WTC11 (cell line): ENCODE measurements at regions not wholly inside any gene's neighbourhood (a gene's known extent, or its start where the extent isn't known, plus 50 kb on each side); places are given as distances from the start of the nearest gene placed in this dataset.

ENCODE experiments used
- ATAC-seq: fragments of 200-7000 bp; cut with Tn5 transposase; 2 replicates; pipeline ENCODE4 v1.10.0; 2021; ENCODE audit warnings: mild to moderate bottlenecking, moderate library complexity
- CTCF ChIA-PET: fragments of 300-600 bp; sonication (Branson Sonifier 250); formaldehyde crosslinking; loops from one replicate; lab custom pipeline; 2021; ENCODE audit warnings: antibody characterized with exemption; lab: Charles Lee
- POLR2A ChIA-PET: fragments of 350-600 bp; sonication (Branson Sonifier 250); formaldehyde crosslinking; loops from one replicate; lab custom pipeline; 2021; ENCODE audit warnings: antibody characterized with exemption; lab: Charles Lee
- DNase-seq: peaks from one replicate; pipeline ENCODE4 v3.0.0; 2021; ENCODE audit warnings: low spot score
- H3K27ac Mint-ChIP-seq: 2 replicates; pipeline ENCODE4 v1.8.0; 2021; ENCODE audit warnings: mixed read lengths
- H3K27me3 Mint-ChIP-seq: 2 replicates; pipeline ENCODE4 v1.8.0; 2021; ENCODE audit warnings: low read depth, mild to moderate bottlenecking, moderate library complexity, mixed read lengths
- H3K36me3 Mint-ChIP-seq: 2 replicates; pipeline ENCODE4 v1.8.0; 2021; ENCODE audit warnings: mixed read lengths
- H3K4me1 Mint-ChIP-seq: 2 replicates; pipeline ENCODE4 v1.8.0; 2022; ENCODE audit warnings: mixed read lengths
- H3K4me3 Mint-ChIP-seq: 2 replicates; pipeline ENCODE4 v1.8.0; 2021; ENCODE audit warnings: mild to moderate bottlenecking, moderate library complexity, mixed read lengths
- H3K9me3 Mint-ChIP-seq: 2 replicates; pipeline ENCODE4 v1.8.0; 2021; ENCODE audit warnings: mixed read lengths
- ATF1 ChIP-seq: sonication (generic); formaldehyde crosslinking; IDR thresholded peaks from 2 replicates; pipeline ENCODE4 v1.8.1; 2023; ENCODE audit warnings: mild to moderate bottlenecking, moderate library complexity, missing genetic modification reagents
- ATF2 ChIP-seq: sonication (generic); formaldehyde crosslinking; IDR thresholded peaks from 2 replicates; pipeline ENCODE4 v1.8.1; 2022; ENCODE audit warnings: low read depth, missing genetic modification reagents, borderline replicate concordance
- ATF6 ChIP-seq: sonication (generic); formaldehyde crosslinking; IDR thresholded peaks from 2 replicates; pipeline ENCODE4 v1.8.1; 2023; ENCODE audit warnings: mild to moderate bottlenecking, missing genetic modification reagents
- CDX4 ChIP-seq: fragments of 250-450 bp; sonication (Bioruptor Pico); IDR thresholded peaks from 2 replicates; pipeline ENCODE4 v1.9.0; 2021; ENCODE audit warnings: moderate library complexity, mild to moderate bottlenecking, inconsistent platforms, borderline replicate concordance
- FOXK1 ChIP-seq: sonication (generic); formaldehyde crosslinking; IDR thresholded peaks from 2 replicates; pipeline ENCODE4 v1.8.0; 2022; ENCODE audit warnings: mild to moderate bottlenecking, moderate library complexity, missing genetic modification reagents
- HMGA2 ChIP-seq: fragments of 250-450 bp; sonication (Bioruptor Pico); IDR thresholded peaks from 2 replicates; pipeline ENCODE4 v1.4.0; 2021; ENCODE audit warnings: mild to moderate bottlenecking, moderate library complexity
- IRF1 ChIP-seq: sonication (generic); formaldehyde crosslinking; IDR thresholded peaks from 2 replicates; pipeline ENCODE4 v1.8.0; 2023; ENCODE audit warnings: missing genetic modification reagents
- KAT7 ChIP-seq: sonication (generic); formaldehyde crosslinking; IDR thresholded peaks from 2 replicates; pipeline ENCODE4 v1.8.1; 2023; ENCODE audit warnings: missing genetic modification reagents, mild to moderate bottlenecking, borderline replicate concordance
- MXD4 ChIP-seq: fragments of 250-450 bp; sonication (Bioruptor Pico); IDR thresholded peaks from 2 replicates; pipeline ENCODE4 v1.8.0; 2021; ENCODE audit warnings: mild to moderate bottlenecking, moderate library complexity, borderline replicate concordance
- NFATC4 ChIP-seq: fragments of 250-450 bp; sonication (Bioruptor Pico); IDR thresholded peaks from 2 replicates; pipeline ENCODE4 v1.9.0; 2021; ENCODE audit warnings: mild to moderate bottlenecking
- NR1H2 ChIP-seq: sonication (generic); formaldehyde crosslinking; IDR thresholded peaks from 2 replicates; pipeline ENCODE4 v1.9.0; 2021; ENCODE audit warnings: mild to moderate bottlenecking, moderate library complexity, missing genetic modification reagents
- SMAD3 ChIP-seq: sonication (generic); formaldehyde crosslinking; IDR thresholded peaks from 2 replicates; pipeline ENCODE4 v1.8.0; 2022; ENCODE audit warnings: missing genetic modification reagents, mild to moderate bottlenecking, borderline replicate concordance
- SOX15 ChIP-seq: fragments of 250-450 bp; sonication (Bioruptor Pico); IDR thresholded peaks from 2 replicates; pipeline ENCODE4 v1.9.0; 2021; ENCODE audit warnings: mild to moderate bottlenecking
- SP1 ChIP-seq: sonication (generic); formaldehyde crosslinking; conservative IDR thresholded peaks from 2 replicates; pipeline ENCODE4 v1.8.1; 2022; ENCODE audit warnings: missing genetic modification reagents
- ZBTB21 ChIP-seq: sonication (generic); formaldehyde crosslinking; IDR thresholded peaks from 2 replicates; pipeline ENCODE4 v1.8.1; 2023; ENCODE audit warnings: mild to moderate bottlenecking, missing genetic modification reagents, borderline replicate concordance
- ZNF232 ChIP-seq: sonication (generic); formaldehyde crosslinking; IDR thresholded peaks from 2 replicates; pipeline ENCODE4 v1.8.0; 2022; ENCODE audit warnings: mild to moderate bottlenecking, missing genetic modification reagents
- TF ChIP-seq, protein P1 (sequence below): sonication (generic); formaldehyde crosslinking; IDR thresholded peaks from 2 replicates; pipeline ENCODE4 v1.8.0; 2022; ENCODE audit warnings: mild to moderate bottlenecking, missing genetic modification reagents
- TF ChIP-seq, protein P2 (sequence below): sonication (generic); formaldehyde crosslinking; IDR thresholded peaks from 2 replicates; pipeline ENCODE4 v1.8.1; 2023; ENCODE audit warnings: mild to moderate bottlenecking, missing genetic modification reagents
- TF ChIP-seq, protein P3 (sequence below): sonication (generic); formaldehyde crosslinking; IDR thresholded peaks from 2 replicates; pipeline ENCODE4 v1.8.1; 2023; ENCODE audit warnings: mild to moderate bottlenecking, missing genetic modification reagents, moderate library complexity
- TF ChIP-seq, protein P4 (sequence below): sonication (generic); formaldehyde crosslinking; IDR thresholded peaks from 2 replicates; pipeline ENCODE4 v1.8.0; 2023; ENCODE audit warnings: missing genetic modification reagents, mild to moderate bottlenecking, borderline replicate concordance

GRCh38 chr9:78470216-78470615 lies 173.3 kb downstream of the PSAT1 start:
- Mint-ChIP-seq H3K4me3 (no peak overlapping the region), H3K27ac (no peak overlapping the region), H3K9me3 (peaks cover 15% of the 10 kb centered on the region; the same call in 1 of the 2 replicates), H3K4me1 (0 out of 2 replicates have a peak, but pooled peaks cover 2% of the 10 kb centered on the region), H3K36me3 (no peaks in the 10 kb centered on the region), H3K27me3 (no peaks in the 10 kb centered on the region)
- no peak for TF ChIP-seq ATF1 (CRISPR knock-in tag)
- no peak for TF ChIP-seq FOXK1 (CRISPR knock-in tag)
- no peak for TF ChIP-seq SMAD3
- TF ChIP-seq, protein P1, sequence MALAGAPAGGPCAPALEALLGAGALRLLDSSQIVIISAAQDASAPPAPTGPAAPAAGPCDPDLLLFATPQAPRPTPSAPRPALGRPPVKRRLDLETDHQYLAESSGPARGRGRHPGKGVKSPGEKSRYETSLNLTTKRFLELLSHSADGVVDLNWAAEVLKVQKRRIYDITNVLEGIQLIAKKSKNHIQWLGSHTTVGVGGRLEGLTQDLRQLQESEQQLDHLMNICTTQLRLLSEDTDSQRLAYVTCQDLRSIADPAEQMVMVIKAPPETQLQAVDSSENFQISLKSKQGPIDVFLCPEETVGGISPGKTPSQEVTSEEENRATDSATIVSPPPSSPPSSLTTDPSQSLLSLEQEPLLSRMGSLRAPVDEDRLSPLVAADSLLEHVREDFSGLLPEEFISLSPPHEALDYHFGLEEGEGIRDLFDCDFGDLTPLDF (CRISPR knock-in tag): no peak
- no peak for TF ChIP-seq IRF1 (CRISPR knock-in tag)
- TF ChIP-seq SP1: no peak
- TF ChIP-seq CDX4 (CRISPR knock-in tag): no peak
- no peak for TF ChIP-seq NFATC4 (CRISPR knock-in tag)
- ChIA-PET CTCF (no interaction called here), POLR2A (no interaction called here)
- ATAC-seq (no peak), DNase-seq (no peak)

- Mint-ChIP-seq H3K4me3 (no peak overlapping the region), H3K27ac (no peak overlapping the region), H3K4me1 (0 out of 2 replicates have a peak, but pooled peaks cover 2% of the 10 kb centered on the region), H3K9me3 (peaks cover 15% of the 10 kb centered on the region; the same call in 1 of the 2 replicates), H3K27me3 (no peaks in the 10 kb centered on the region), H3K36me3 (no peaks in the 10 kb centered on the region)
- ATAC-seq: no peak
- DNase-seq: no peak
- CTCF ChIA-PET: no interaction called here
- POLR2A ChIA-PET: no interaction called here
- no peak for TF ChIP-seq ZBTB21 (CRISPR knock-in tag)
- TF ChIP-seq, protein P2, sequence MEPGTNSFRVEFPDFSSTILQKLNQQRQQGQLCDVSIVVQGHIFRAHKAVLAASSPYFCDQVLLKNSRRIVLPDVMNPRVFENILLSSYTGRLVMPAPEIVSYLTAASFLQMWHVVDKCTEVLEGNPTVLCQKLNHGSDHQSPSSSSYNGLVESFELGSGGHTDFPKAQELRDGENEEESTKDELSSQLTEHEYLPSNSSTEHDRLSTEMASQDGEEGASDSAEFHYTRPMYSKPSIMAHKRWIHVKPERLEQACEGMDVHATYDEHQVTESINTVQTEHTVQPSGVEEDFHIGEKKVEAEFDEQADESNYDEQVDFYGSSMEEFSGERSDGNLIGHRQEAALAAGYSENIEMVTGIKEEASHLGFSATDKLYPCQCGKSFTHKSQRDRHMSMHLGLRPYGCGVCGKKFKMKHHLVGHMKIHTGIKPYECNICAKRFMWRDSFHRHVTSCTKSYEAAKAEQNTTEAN (CRISPR knock-in tag): no peak
- TF ChIP-seq ZNF232 (CRISPR knock-in tag): no peak
- TF ChIP-seq HMGA2 (CRISPR knock-in tag): no peak
- TF ChIP-seq, protein P3, sequence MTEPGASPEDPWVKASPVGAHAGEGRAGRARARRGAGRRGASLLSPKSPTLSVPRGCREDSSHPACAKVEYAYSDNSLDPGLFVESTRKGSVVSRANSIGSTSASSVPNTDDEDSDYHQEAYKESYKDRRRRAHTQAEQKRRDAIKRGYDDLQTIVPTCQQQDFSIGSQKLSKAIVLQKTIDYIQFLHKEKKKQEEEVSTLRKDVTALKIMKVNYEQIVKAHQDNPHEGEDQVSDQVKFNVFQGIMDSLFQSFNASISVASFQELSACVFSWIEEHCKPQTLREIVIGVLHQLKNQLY (CRISPR knock-in tag): no peak
- no peak for TF ChIP-seq IRF1 (CRISPR knock-in tag)
- no peak for TF ChIP-seq ATF2 (CRISPR knock-in tag)
- TF ChIP-seq CDX4 (CRISPR knock-in tag): no peak
- no peak for TF ChIP-seq ATF6
- TF ChIP-seq, protein P4, sequence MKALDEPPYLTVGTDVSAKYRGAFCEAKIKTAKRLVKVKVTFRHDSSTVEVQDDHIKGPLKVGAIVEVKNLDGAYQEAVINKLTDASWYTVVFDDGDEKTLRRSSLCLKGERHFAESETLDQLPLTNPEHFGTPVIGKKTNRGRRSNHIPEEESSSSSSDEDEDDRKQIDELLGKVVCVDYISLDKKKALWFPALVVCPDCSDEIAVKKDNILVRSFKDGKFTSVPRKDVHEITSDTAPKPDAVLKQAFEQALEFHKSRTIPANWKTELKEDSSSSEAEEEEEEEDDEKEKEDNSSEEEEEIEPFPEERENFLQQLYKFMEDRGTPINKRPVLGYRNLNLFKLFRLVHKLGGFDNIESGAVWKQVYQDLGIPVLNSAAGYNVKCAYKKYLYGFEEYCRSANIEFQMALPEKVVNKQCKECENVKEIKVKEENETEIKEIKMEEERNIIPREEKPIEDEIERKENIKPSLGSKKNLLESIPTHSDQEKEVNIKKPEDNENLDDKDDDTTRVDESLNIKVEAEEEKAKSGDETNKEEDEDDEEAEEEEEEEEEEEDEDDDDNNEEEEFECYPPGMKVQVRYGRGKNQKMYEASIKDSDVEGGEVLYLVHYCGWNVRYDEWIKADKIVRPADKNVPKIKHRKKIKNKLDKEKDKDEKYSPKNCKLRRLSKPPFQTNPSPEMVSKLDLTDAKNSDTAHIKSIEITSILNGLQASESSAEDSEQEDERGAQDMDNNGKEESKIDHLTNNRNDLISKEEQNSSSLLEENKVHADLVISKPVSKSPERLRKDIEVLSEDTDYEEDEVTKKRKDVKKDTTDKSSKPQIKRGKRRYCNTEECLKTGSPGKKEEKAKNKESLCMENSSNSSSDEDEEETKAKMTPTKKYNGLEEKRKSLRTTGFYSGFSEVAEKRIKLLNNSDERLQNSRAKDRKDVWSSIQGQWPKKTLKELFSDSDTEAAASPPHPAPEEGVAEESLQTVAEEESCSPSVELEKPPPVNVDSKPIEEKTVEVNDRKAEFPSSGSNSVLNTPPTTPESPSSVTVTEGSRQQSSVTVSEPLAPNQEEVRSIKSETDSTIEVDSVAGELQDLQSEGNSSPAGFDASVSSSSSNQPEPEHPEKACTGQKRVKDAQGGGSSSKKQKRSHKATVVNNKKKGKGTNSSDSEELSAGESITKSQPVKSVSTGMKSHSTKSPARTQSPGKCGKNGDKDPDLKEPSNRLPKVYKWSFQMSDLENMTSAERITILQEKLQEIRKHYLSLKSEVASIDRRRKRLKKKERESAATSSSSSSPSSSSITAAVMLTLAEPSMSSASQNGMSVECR: no peak
- no peak for TF ChIP-seq SOX15 (CRISPR knock-in tag)
- no peak for TF ChIP-seq MXD4 (CRISPR knock-in tag)
- no peak for TF ChIP-seq KAT7 (CRISPR knock-in tag)
- TF ChIP-seq NR1H2 (CRISPR knock-in tag): no peak
Observed at GRCh38 chr9:78470741-78471140, 173.8 kb downstream of the PSAT1 start.
